Chondrocyte (in vitro differentiated cells): ENCODE measurements at regions not wholly inside any gene's neighbourhood (a gene's known extent, or its start where the extent isn't known, plus 50 kb on each side); places are given as distances from the start of the nearest gene placed in this dataset.

Source experiments
- DNase-seq: peaks from one replicate; pipeline ENCODE4 v3.0.0; 2021; ENCODE audit warnings: mixed read lengths, low spot score
- H3K27ac Mint-ChIP-seq: one replicate; pipeline ENCODE4 v1.8.0; 2021; ENCODE audit warnings: mild to moderate bottlenecking, moderate library complexity, mixed read lengths; ENCODE audit not compliant: unreplicated experiment
- H3K27me3 Mint-ChIP-seq: 2 replicates; pipeline ENCODE4 v1.8.0; 2021; ENCODE audit warnings: low read depth, mixed read lengths
- H3K36me3 Mint-ChIP-seq: 2 replicates; pipeline ENCODE4 v1.8.0; 2021; ENCODE audit warnings: low read depth, mixed read lengths
- H3K4me1 Mint-ChIP-seq: 2 replicates; pipeline ENCODE4 v1.8.0; 2021; ENCODE audit warnings: low read depth, mild to moderate bottlenecking, mixed read lengths
- H3K4me3 Mint-ChIP-seq: one replicate; pipeline ENCODE4 v1.8.0; 2021; ENCODE audit warnings: mild to moderate bottlenecking, moderate library complexity, mixed read lengths; ENCODE audit not compliant: unreplicated experiment
- H3K9me3 Mint-ChIP-seq: 2 replicates; pipeline ENCODE4 v1.8.0; 2021; ENCODE audit warnings: low read depth, mixed read lengths
- CTCF ChIP-seq: fragments of 200-600 bp; sonication (generic); IDR thresholded peaks from 2 replicates; pipeline ENCODE4 v1.5.0; 2021; ENCODE audit warnings: antibody characterized with exemption, mild to moderate bottlenecking, moderate library complexity

- no peak overlapping the region for H3K27ac Mint-ChIP-seq
- no peaks in the 10 kb centered on the region for H3K27me3 Mint-ChIP-seq
- peaks cover 24% of the 10 kb centered on the region for H3K4me1 Mint-ChIP-seq
- no peaks in the 10 kb centered on the region for H3K36me3 Mint-ChIP-seq
- no peak for DNase-seq
- no peaks in the 10 kb centered on the region for H3K9me3 Mint-ChIP-seq
- H3K4me3 Mint-ChIP-seq: no peak overlapping the region
- TF ChIP-seq CTCF: no peak
Observed at GRCh38 chr9:86843206-86843605, 104.1 kb downstream of the GAS1 start.

GRCh38 chr9:86842573-86842972 is 104.7 kb downstream of the GAS1 start:
- peaks cover 24% of the 10 kb centered on the region for H3K4me1 Mint-ChIP-seq
- DNase-seq: no peak
- H3K9me3 Mint-ChIP-seq: no peaks in the 10 kb centered on the region
- H3K36me3 Mint-ChIP-seq: no peaks in the 10 kb centered on the region
- no peak overlapping the region for H3K4me3 Mint-ChIP-seq
- no peak overlapping the region for H3K27ac Mint-ChIP-seq
- no peaks in the 10 kb centered on the region for H3K27me3 Mint-ChIP-seq
- no peak for TF ChIP-seq CTCF

GRCh38 chr9:86839522-86839921 is 107.8 kb downstream of the GAS1 start:
- no peaks in the 10 kb centered on the region for H3K9me3 Mint-ChIP-seq
- H3K4me1 Mint-ChIP-seq: peaks cover 25% of the 10 kb centered on the region
- TF ChIP-seq CTCF: no peak
- no peaks in the 10 kb centered on the region for H3K27me3 Mint-ChIP-seq
- H3K27ac Mint-ChIP-seq: no peak overlapping the region
- H3K4me3 Mint-ChIP-seq: no peak overlapping the region
- DNase-seq: no peak
- no peaks in the 10 kb centered on the region for H3K36me3 Mint-ChIP-seq

- no peaks in the 10 kb centered on the region for H3K9me3 Mint-ChIP-seq
- H3K27ac Mint-ChIP-seq: no peak overlapping the region
- peaks cover 25% of the 10 kb centered on the region for H3K4me1 Mint-ChIP-seq
- no peaks in the 10 kb centered on the region for H3K36me3 Mint-ChIP-seq
- no peak for DNase-seq
- TF ChIP-seq CTCF: no peak
- H3K27me3 Mint-ChIP-seq: no peaks in the 10 kb centered on the region
- H3K4me3 Mint-ChIP-seq: no peak overlapping the region
Observed at GRCh38 chr9:86838519-86839497, 108.5 kb downstream of the GAS1 start.

- Mint-ChIP-seq H3K4me1 (peaks cover 20% of the 10 kb centered on the region), H3K27ac (no peak overlapping the region), H3K9me3 (no peaks in the 10 kb centered on the region), H3K4me3 (no peak overlapping the region), H3K27me3 (no peaks in the 10 kb centered on the region), H3K36me3 (no peaks in the 10 kb centered on the region)
- TF ChIP-seq CTCF: no peak
- DNase-seq: no peak
Observed at GRCh38 chr9:86837345-86837744, 110.0 kb downstream of the GAS1 start.
